SJSA1 (cell line): ENCODE measurements at regions not wholly inside any gene's neighbourhood (a gene's known extent, or its start where the extent isn't known, plus 50 kb on each side); places are given as distances from the start of the nearest gene placed in this dataset.
"Not testable (repeated sequence)": the region's sequence is repeated elsewhere in the genome, so short reads cannot be mapped to it uniquely, and the experiment has no call there.

Experiments used
- DNase-seq, 2 experiments: peaks; one replicate each; pipeline ENCODE4 v3.0.0-alpha.2; 2015 to 2020; ENCODE audit warnings: low spot score in 2 of 2, low read depth in 1 of 2
- H3K27ac ChIP-seq: fragments of 250-450 bp; sonication (Bioruptor Pico); 2 replicates; pipeline ENCODE4 v1.5.1; 2020; ENCODE audit warnings: mild to moderate bottlenecking, moderate library complexity
- H3K27me3 ChIP-seq: fragments of 250-450 bp; sonication (Bioruptor Pico); replicated peaks from 2 replicates; pipeline ENCODE4 v1.5.1; 2020; ENCODE audit warnings: mild to moderate bottlenecking, moderate library complexity
- H3K36me3 ChIP-seq: fragments of 250-450 bp; sonication (Bioruptor Pico); 2 replicates; pipeline ENCODE4 v1.5.1; 2020; ENCODE audit warnings: mild to moderate bottlenecking
- H3K4me1 ChIP-seq: fragments of 250-450 bp; sonication (Bioruptor Pico); replicated peaks from 2 replicates; pipeline ENCODE4 v1.6.1; 2021; ENCODE audit warnings: mild to moderate bottlenecking
- H3K4me3 ChIP-seq: fragments of 250-450 bp; sonication (Bioruptor Pico); 2 replicates; pipeline ENCODE4 v1.5.1; 2020; ENCODE audit warnings: mild to moderate bottlenecking
- H3K9me3 ChIP-seq: fragments of 250-450 bp; sonication (Bioruptor Pico); replicated peaks from 2 replicates; pipeline ENCODE4 v1.5.1; 2020; ENCODE audit warnings: mild to moderate bottlenecking

GRCh38 chr3:168968609-168969008 is 694.9 kb downstream of the MECOM start:
- H3K4me3 ChIP-seq = no peak overlapping the region
- no peak overlapping the region for H3K27ac ChIP-seq
- no peaks in the 10 kb centered on the region for H3K27me3 ChIP-seq
- no peaks in the 10 kb centered on the region for H3K9me3 ChIP-seq
- no peaks in the 10 kb centered on the region for H3K36me3 ChIP-seq
- no peak for DNase-seq
- no peaks in the 10 kb centered on the region for H3K4me1 ChIP-seq

DNA sequence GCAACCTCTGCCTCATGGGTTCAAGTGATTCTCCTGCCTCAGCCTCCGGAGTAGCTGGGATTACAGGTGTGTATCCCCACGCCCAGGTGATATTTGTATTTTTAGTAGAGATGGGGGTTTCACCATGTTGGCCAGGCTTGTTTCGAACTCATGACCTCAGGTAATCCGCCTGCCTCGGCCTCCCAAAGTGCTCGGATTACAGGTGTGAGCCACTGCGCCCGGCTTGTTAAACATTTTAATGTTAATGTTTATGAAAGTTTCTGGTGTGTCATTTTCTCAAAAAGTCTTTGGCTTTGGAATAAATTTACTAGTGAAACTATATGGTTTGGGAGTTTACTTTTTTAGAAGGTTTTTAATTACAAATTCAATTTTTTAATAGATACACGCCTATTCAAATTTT is 698.8 kb downstream of the MECOM start:
- Histone ChIP-seq H3K4me3 (no peak overlapping the region), H3K9me3 (no peaks in the 10 kb centered on the region), H3K36me3 (no peaks in the 10 kb centered on the region), H3K27me3 (no peaks in the 10 kb centered on the region), H3K27ac (no peak overlapping the region), H3K4me1 (no peaks in the 10 kb centered on the region)
- no peak for DNase-seq

DNA sequence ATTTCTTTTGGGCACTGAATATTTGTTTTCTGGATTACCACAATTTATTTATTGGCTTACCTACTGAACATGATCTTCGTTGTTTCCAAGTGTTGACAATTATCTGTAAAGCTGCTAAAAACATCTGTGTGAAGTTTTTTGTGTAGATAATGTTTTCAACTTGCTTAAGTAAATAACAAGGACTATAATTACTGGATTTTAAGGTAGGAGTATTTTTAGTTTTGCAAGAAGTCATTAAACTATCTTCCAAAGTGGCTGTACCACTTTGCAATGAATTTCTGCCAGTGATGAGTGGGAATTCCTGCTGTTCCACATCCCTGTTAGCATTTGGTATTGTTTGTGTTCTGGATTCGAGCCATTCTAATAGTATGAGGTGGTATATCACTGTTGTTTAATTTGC is 702.2 kb downstream of the MECOM start:
- DNase-seq = no peak
- H3K4me3 ChIP-seq = no peak overlapping the region
- H3K4me1 ChIP-seq = no peaks in the 10 kb centered on the region
- no peaks in the 10 kb centered on the region for H3K27me3 ChIP-seq
- H3K27ac ChIP-seq = no peak overlapping the region
- no peaks in the 10 kb centered on the region for H3K9me3 ChIP-seq
- H3K36me3 ChIP-seq = no peaks in the 10 kb centered on the region

DNA sequence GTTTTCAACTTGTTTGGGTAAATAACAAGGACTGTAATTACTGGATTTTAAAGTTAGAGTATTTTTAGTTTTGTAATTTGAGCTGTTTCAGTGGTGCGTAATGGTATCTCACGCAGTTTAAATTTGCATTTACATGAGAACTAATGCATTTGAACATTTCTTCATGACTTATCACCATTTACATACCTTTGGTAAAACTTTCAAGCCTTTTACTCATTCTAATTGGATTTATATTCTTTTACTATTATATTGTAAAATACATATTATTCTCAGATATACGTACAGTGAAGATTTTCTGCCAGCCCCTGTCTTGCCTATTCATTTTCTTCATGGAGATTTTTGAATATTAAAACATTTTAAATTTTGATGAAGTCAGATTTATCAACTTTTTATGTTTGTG is 703.8 kb downstream of the MECOM start:
- no peak overlapping the region for H3K4me3 ChIP-seq
- no peaks in the 10 kb centered on the region for H3K27me3 ChIP-seq
- H3K27ac ChIP-seq = no peak overlapping the region
- H3K9me3 ChIP-seq = no peaks in the 10 kb centered on the region
- H3K36me3 ChIP-seq = no peaks in the 10 kb centered on the region
- DNase-seq = no peak
- H3K4me1 ChIP-seq = no peaks in the 10 kb centered on the region

- Histone ChIP-seq H3K27me3 (no peaks in the 10 kb centered on the region), H3K27ac (no peak overlapping the region), H3K9me3 (no peaks in the 10 kb centered on the region), H3K36me3 (no peaks in the 10 kb centered on the region), H3K4me3 (no peak overlapping the region), H3K4me1 (no peaks in the 10 kb centered on the region)
- no peak for DNase-seq
Observed at GRCh38 chr3:168958466-168958865, 705.0 kb downstream of the MECOM start.

DNA sequence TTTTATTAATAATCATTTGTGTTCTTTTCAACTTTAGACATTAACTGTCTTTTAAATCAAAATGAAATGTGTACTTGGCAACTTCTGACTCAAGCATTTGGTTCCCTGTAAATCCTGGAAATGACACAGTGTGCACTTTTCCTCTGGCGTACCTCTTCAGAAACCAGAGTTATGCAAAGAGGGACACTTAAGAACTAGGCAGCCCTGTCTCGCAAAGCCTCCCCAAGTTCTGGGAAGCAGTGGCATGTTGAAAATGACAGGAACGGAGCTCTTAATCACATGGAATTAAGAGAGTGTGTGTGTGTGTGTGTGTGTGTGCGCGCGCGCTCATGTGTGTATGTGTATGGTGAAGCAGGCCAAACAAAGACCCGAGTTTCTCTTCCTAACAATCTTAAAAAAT is 707.4 kb downstream of the MECOM start:
- no peak overlapping the region for H3K4me3 ChIP-seq
- DNase-seq = no peak
- H3K4me1 ChIP-seq = no peaks in the 10 kb centered on the region
- H3K27me3 ChIP-seq = no peaks in the 10 kb centered on the region
- H3K36me3 ChIP-seq = no peaks in the 10 kb centered on the region
- no peaks in the 10 kb centered on the region for H3K9me3 ChIP-seq
- H3K27ac ChIP-seq = no peak overlapping the region

GRCh38 chr3:168952551-168952950 is 711.0 kb downstream of the MECOM start:
- H3K4me3 ChIP-seq = no peak overlapping the region
- no peak for DNase-seq
- H3K4me1 ChIP-seq = no peaks in the 10 kb centered on the region

DNA sequence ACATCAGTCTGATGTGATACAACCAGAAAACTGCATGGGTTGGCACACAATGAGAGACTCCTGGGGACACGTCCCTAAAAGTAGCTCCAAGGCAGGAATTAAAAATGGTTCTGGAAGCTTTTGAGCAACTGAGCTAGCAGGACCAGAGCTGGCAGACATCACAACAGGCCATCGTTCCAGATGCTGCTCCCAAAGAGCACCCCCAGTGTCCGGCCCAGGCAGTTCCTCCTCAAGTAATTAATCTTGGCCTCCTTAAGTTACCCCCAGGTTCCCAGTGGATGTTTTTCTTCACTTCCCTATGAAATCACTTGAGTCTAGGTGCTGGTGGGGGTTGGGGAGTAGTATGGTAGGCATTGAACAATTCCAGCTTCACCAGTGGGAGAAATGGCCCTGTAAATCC is 711.6 kb downstream of the MECOM start:
- no peak overlapping the region for H3K27ac ChIP-seq
- H3K36me3 ChIP-seq = no peaks in the 10 kb centered on the region
- H3K4me3 ChIP-seq = no peak overlapping the region
- no peaks in the 10 kb centered on the region for H3K4me1 ChIP-seq
- H3K9me3 ChIP-seq = no peaks in the 10 kb centered on the region
- H3K27me3 ChIP-seq = no peaks in the 10 kb centered on the region
- DNase-seq = no peak

More at GRCh38 chr3:168952551-168952950, 711.0 kb downstream of the MECOM start:
- no peaks in the 10 kb centered on the region for H3K27me3 ChIP-seq
- no peak overlapping the region for H3K27ac ChIP-seq
- no peaks in the 10 kb centered on the region for H3K36me3 ChIP-seq
- H3K9me3 ChIP-seq = no peaks in the 10 kb centered on the region

DNA sequence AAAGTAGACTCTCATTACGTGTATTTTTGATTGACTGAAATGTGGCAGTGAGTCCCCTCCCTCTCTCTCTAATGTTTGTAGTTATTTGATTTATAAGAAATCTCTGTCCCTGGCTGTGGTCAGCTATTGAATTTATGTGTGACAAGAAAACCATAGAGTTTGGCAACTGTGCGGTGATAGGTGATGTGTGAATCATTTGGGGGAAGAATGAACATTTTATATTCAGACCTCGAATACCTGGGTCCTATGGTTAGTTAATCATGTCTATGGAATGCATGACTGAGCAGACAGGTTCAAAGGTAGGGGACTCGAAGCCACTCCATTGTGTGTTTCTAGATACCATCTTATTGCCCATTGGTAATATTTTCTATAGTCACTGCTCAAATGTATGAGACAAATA is 712.1 kb downstream of the MECOM start:
- H3K27me3 ChIP-seq = no peaks in the 10 kb centered on the region
- no peak for DNase-seq
- no peak overlapping the region for H3K4me3 ChIP-seq
- H3K4me1 ChIP-seq = no peaks in the 10 kb centered on the region
- H3K9me3 ChIP-seq = no peaks in the 10 kb centered on the region
- no peaks in the 10 kb centered on the region for H3K36me3 ChIP-seq
- H3K27ac ChIP-seq = no peak overlapping the region

DNA sequence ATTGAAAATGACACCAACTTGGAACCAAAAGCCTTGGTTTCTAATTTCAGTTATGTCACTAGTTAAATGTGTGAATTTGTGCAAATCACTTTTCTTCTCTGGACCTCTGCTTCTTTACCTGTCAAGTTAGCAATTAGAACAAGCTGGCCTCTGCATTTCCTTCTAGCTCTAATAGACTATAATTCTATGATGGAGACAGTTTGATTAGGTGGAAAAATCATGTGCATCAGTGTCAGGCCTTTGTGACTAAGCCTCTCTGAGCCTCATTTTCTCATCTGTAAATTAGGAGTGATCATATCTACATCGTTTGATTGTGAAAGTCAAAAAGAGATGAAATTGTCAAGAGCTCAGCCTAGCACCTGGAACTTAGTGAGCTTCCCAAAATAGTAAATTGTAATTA is 712.9 kb downstream of the MECOM start:
- Histone ChIP-seq H3K4me1 (no peaks in the 10 kb centered on the region), H3K27me3 (no peaks in the 10 kb centered on the region)
- DNase-seq = no peak

DNA sequence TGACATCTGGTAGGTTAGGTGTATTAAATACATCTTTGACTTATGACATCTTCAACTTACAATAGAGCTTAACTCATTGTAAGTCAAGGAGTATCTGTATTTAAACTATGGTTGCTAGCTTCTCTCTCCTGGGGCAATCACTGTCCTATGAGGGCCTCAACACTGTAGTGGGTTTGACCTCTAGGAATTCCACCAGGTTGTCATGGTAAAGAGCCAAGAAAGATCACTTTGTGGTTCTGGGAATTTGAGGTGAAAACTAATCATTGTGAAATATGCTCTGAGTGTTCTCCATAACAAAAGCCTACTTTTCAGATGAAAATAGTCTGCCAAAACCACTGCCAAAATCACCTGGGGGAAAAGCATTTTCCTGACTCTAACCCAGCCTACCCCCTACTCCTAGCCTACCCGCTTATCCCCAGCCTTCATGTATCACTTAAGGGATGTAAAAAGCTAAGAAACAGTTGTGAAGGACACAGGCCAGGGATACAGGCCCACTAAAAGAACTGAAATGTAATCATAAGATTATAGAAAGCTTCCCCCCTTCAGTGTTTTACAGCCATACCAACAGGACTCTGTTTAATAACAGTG is 723.8 kb downstream of the MECOM start:
- H3K27me3 ChIP-seq = no peaks in the 10 kb centered on the region
- H3K36me3 ChIP-seq = no peaks in the 10 kb centered on the region
- H3K4me1 ChIP-seq = no peaks in the 10 kb centered on the region
- H3K4me3 ChIP-seq = no peak overlapping the region
- H3K9me3 ChIP-seq = no peaks in the 10 kb centered on the region
- H3K27ac ChIP-seq = no peak overlapping the region
- no peak for DNase-seq

More for the DNA sequence above, 712.9 kb downstream of the MECOM start:
- H3K9me3 ChIP-seq = no peaks in the 10 kb centered on the region
- H3K4me3 ChIP-seq = no peak overlapping the region
- no peaks in the 10 kb centered on the region for H3K36me3 ChIP-seq
- no peak overlapping the region for H3K27ac ChIP-seq

GRCh38 chr3:168933614-168934013 is 729.9 kb downstream of the MECOM start:
- H3K27ac ChIP-seq = no peak overlapping the region
- H3K4me1 ChIP-seq = no peaks in the 10 kb centered on the region
- H3K4me3 ChIP-seq = no peak overlapping the region
- no peaks in the 10 kb centered on the region for H3K36me3 ChIP-seq
- DNase-seq = no peak
- H3K27me3 ChIP-seq = no peaks in the 10 kb centered on the region
- H3K9me3 ChIP-seq = no peaks in the 10 kb centered on the region

GRCh38 chr3:168929997-168930396 is 733.5 kb downstream of the MECOM start:
- H3K4me1 ChIP-seq, H3K4me3 ChIP-seq, H3K36me3 ChIP-seq, H3K27ac ChIP-seq, H3K9me3 ChIP-seq, DNase-seq, H3K27me3 ChIP-seq: not testable (repeated sequence)

- Histone ChIP-seq H3K27me3 (no peaks in the 10 kb centered on the region), H3K4me1 (no peaks in the 10 kb centered on the region), H3K36me3 (no peaks in the 10 kb centered on the region), H3K4me3 (no peak overlapping the region), H3K27ac (no peak overlapping the region), H3K9me3 (no peaks in the 10 kb centered on the region)
- no peak for DNase-seq
Observed at GRCh38 chr3:168926426-168926825, 737.1 kb downstream of the MECOM start.

DNA sequence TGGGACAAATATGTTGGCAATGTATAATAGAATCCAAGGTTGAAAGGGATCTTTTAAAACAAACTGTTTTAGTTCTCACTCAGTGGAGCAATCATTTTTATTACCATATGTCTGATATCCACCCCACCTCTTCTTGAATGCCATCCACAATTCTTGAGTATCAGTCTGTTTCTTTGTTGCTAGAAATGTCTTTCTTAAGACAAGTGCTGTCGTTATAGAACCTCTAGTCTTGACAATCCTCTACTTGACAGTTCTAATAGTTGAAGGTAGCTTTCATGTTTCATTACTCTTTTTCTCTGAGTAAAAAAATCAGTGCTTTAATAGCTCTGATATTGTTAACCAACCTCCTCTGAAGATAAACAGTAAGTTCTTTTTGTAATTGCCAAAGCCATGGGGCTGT is 737.9 kb downstream of the MECOM start:
- no peaks in the 10 kb centered on the region for H3K9me3 ChIP-seq
- H3K4me3 ChIP-seq = no peak overlapping the region
- H3K4me1 ChIP-seq = no peaks in the 10 kb centered on the region
- H3K27ac ChIP-seq = no peak overlapping the region
- no peaks in the 10 kb centered on the region for H3K27me3 ChIP-seq
- no peak for DNase-seq
- no peaks in the 10 kb centered on the region for H3K36me3 ChIP-seq
